Pancreas (tissue), 10 donors: ENCODE measurements at regions not wholly inside any gene's neighbourhood (a gene's known extent, or its start where the extent isn't known, plus 50 kb on each side); places are given as distances from the start of the nearest gene placed in this dataset.

Experiments used
- ATAC-seq, 4 donors: fragments of 200-7000 bp; cut with Tn5 transposase; one replicate each; pipeline versions ENCODE4 v1.8.0 to v1.9.1; 2020; ENCODE audit warnings: mild to moderate bottlenecking in 4 of 4, moderate library complexity in 4 of 4
- DNase-seq, 6 donors: peaks; one replicate each; pipeline ENCODE4 v3.0.0-alpha.2; 2020
- FAIRE-seq: peaks from 2 replicates; lab custom pipeline; 2012; peaks lifted over from hg19 to GRCh38; lab: Jason Lieb, UNC
- H3K27ac ChIP-seq, 4 donors: fragments of 200-600 bp; sonication (generic); 1 replicate in 3 of 4; 2 replicates in 1 of 4; pipeline versions ENCODE4 v1.5.0 to v1.8.0; 2020
- H3K27me3 ChIP-seq, 4 donors: fragments of 200-600 bp; one replicate each; pipeline ENCODE4 v1.8.0; 2021
- H3K36me3 ChIP-seq, 3 donors: fragments of 200-600 bp; sonication (generic) in 1 of 3; one replicate each; pipeline versions ENCODE4 v1.5.0 to v1.8.0; 2020 to 2021
- H3K4me1 ChIP-seq, 3 donors: fragments of 200-600 bp; one replicate each; pipeline ENCODE4 v1.8.0; 2021
- H3K4me3 ChIP-seq, 4 donors: fragments of 200-600 bp; sonication (generic) in 2 of 4; one replicate each; pipeline versions ENCODE4 v1.5.0 to v1.8.0; 2020 to 2021
- H3K9me3 ChIP-seq, 4 donors: fragments of 200-600 bp; one replicate each; pipeline ENCODE4 v1.8.0; 2021
- WGBS, 2 donors: extraction: QIAGEN DNeasy Blood & Tissue Kit; methylation state at CpG; one replicate each; pipeline ENCODE4 v1.1.7; 2013; 5-methylcytosine and 5-hydroxymethylcytosine counted together
- intact Hi-C, 3 donors: fragments of 100-400 bp; cut with DNase I; formaldehyde crosslinking; loops; one replicate each; pipeline versions ENCODE4 v1.11.1 to v1.14.2; 2022
- TF ChIP-seq, protein P1 (sequence below), 4 donors: fragments of 200-600 bp; sonication (generic) in 3 of 4; IDR thresholded peaks; one replicate each; pipeline versions ENCODE4 v1.5.0 to v1.8.0; 2021; ENCODE audit warnings: antibody characterized with exemption in 4 of 4
- donor health status: healthy with polysubstance abuse.
- donor health status: DM: no; HTN: no; CAD: no; lungs with moderate emphysema.
- donor health status: DM: no; HTN: no; CAD: no.
- donor health status: control.
- donor health status: control.
- donor health status: Bipolar disorder and iron deficiency.
- donor health status: DM: yes; HTN: yes; CAD: no.
- donor health status: DM: no; HTN: no; CAD: no.
- donor health status: DM: no; HTN: no; CAD: no.
- donor health status: DM: yes; HTN: yes; CAD: no.

DNA sequence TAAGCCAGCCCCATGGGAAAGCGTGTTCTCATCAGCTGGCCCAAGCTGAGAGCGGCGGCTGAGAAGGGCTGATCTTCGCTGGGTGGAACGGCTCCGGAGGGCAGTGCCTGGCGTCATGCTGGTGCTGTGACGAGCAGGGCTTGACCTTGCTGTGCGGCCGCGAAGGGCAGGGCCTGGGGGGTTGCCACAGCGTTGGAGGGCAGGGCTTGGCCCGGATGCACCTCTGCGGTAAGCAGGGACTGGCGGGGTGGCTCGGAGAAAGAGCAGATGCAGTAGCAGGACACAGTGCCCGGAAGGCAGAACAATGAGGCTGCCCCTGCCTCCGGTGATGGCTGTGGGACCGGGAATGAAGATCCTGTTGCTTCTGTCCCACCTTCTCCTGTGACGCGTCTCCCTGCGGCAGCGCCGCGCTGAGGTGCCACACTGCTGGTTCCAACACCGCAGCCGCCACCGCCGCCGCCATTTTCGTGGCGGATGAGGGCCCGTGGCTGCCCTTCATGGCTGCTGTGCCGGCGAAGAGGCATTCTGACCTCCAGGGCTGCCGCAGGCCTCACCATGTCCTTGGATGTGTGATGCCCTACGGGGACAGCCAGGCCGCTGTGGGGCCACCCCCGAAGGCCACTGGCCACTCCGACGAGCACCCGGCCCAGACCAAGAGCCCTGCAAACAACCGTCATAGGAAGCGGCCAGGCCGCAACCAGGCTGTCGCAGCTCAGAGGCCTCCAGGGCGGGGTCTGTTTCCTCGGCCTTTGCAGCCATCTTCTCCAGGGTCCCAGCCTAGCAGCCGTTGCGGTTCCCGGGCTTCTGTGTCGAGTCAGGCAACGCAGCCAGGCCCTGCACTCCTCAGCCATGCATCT is 890.5 kb upstream of the CTNND2 start:
- FAIRE-seq: no peak
- WGBS, 2 donors: 87 to 93% methylated on average over 53 of the region's 53 CpGs
- Histone ChIP-seq H3K27me3 (no peaks in the 10 kb centered on the region), H3K4me1 (no peaks in the 10 kb centered on the region), H3K9me3 (no peaks in the 10 kb centered on the region), H3K36me3 (no peaks in the 10 kb centered on the region), H3K4me3 (no peak overlapping the region), H3K27ac (no peak overlapping the region)
- peak in 3 of 6 donors; percentile 18 to 72 (median 54) for DNase-seq
- intact Hi-C loops: no loop called here
- TF ChIP-seq, protein P1, sequence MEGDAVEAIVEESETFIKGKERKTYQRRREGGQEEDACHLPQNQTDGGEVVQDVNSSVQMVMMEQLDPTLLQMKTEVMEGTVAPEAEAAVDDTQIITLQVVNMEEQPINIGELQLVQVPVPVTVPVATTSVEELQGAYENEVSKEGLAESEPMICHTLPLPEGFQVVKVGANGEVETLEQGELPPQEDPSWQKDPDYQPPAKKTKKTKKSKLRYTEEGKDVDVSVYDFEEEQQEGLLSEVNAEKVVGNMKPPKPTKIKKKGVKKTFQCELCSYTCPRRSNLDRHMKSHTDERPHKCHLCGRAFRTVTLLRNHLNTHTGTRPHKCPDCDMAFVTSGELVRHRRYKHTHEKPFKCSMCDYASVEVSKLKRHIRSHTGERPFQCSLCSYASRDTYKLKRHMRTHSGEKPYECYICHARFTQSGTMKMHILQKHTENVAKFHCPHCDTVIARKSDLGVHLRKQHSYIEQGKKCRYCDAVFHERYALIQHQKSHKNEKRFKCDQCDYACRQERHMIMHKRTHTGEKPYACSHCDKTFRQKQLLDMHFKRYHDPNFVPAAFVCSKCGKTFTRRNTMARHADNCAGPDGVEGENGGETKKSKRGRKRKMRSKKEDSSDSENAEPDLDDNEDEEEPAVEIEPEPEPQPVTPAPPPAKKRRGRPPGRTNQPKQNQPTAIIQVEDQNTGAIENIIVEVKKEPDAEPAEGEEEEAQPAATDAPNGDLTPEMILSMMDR (IDR thresholded peaks at IDR 0.05): no peak
- no peak for ATAC-seq

- DNase-seq (no peak), FAIRE-seq (no peak), ATAC-seq (no peak)
- WGBS, 2 donors: 95 to 96% methylated on average over 1 of the region's 1 CpG
- Histone ChIP-seq H3K4me1 (no peaks in the 10 kb centered on the region), H3K27me3 (no peaks in the 10 kb centered on the region), H3K27ac (no peak overlapping the region), H3K4me3 (no peak overlapping the region), H3K9me3 (no peaks in the 10 kb centered on the region), H3K36me3 (no peaks in the 10 kb centered on the region)
- intact Hi-C loops: no loop called here
- TF ChIP-seq, protein P1 (IDR thresholded peaks at IDR 0.05): no peak
Observed at GRCh38 chr5:12793373-12793772, 889.1 kb upstream of the CTNND2 start.

DNA sequence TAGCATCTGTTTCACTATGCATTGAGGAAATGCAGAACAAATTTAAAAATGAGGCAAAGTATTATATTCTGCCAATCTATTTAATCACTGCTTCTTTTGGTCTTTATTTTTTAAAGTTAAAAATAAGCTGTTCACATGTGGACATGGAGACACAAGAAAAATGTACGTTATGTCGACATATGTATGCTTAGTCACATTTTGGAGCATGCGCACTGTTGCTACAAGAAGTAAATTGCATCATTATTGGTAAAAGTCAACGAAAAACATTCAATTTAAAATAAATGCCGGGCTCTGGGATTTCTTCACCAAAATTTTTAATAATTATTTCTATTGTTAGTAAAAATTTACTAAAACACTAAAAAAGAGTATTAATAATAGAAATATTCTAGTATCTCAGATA is 876.3 kb upstream of the CTNND2 start:
- Histone ChIP-seq H3K9me3 (no peaks in the 10 kb centered on the region), H3K27me3 (no peaks in the 10 kb centered on the region), H3K36me3 (no peaks in the 10 kb centered on the region), H3K27ac (no peak overlapping the region), H3K4me1 (no peaks in the 10 kb centered on the region), H3K4me3 (no peak overlapping the region)
- intact Hi-C loops: no loop called here
- TF ChIP-seq, protein P1 (IDR thresholded peaks at IDR 0.05): no peak
- no peak for FAIRE-seq
- WGBS, 2 donors: 58 to 75% methylated on average over 5 of the region's 5 CpGs
- no peak for ATAC-seq
- no peak for DNase-seq

DNA sequence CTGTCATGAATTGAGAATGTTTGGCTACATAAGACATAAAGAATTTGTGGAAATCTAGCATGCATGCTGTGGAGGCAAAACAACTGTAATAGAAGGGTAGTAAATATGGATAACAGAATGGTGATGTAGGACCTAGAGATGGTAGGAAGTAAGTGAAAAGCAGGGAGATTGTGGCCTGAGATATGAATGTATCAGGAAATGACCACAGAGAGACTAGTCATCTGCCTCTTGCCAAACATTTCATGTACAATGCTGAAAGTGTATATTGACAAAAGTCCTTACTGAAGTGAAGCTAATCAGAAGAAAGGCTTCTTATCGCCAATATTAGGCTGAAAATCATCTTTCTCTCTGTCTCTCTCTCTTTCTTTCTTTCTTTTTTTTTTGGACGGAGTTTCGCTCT is 873.1 kb upstream of the CTNND2 start:
- H3K4me1 ChIP-seq: no peaks in the 10 kb centered on the region
- TF ChIP-seq, protein P1 (IDR thresholded peaks at IDR 0.05): no peak
- ATAC-seq (no peak), DNase-seq (no peak), FAIRE-seq (no peak)
- no peak overlapping the region for H3K27ac ChIP-seq
- no peaks in the 10 kb centered on the region for H3K27me3 ChIP-seq
- intact Hi-C loops: no loop called here
- H3K36me3 ChIP-seq: no peaks in the 10 kb centered on the region
- WGBS, 2 donors: 74 to 91% methylated on average over 3 of the region's 3 CpGs
- H3K4me3 ChIP-seq: no peak overlapping the region
- no peaks in the 10 kb centered on the region for H3K9me3 ChIP-seq

DNA sequence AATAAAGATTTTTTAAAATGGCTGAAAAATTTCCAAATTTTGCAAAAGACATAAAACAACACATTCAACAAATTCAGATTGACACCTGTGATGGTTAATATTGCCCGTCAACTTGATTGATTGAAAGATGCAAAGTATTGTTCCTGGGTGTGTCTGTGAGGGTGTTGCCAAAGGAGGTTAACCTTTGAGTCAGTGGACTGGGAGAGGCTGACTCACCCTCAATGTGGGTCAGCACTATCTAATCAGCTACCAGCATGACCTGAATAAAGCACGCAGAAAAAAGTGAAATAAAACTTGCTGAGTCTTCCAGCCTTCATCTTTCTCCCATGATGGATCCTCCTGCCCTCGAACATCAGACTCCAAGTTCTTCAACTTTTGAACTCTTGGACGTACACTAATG is 868.0 kb upstream of the CTNND2 start:
- Histone ChIP-seq H3K27ac (no peak overlapping the region), H3K4me3 (no peak overlapping the region), H3K4me1 (no peaks in the 10 kb centered on the region), H3K36me3 (no peaks in the 10 kb centered on the region), H3K9me3 (no peaks in the 10 kb centered on the region), H3K27me3 (no peaks in the 10 kb centered on the region)
- WGBS, 2 donors: 46 to 69% methylated on average over 4 of the region's 4 CpGs
- intact Hi-C loops: no loop called here
- no peak for DNase-seq
- no peak for ATAC-seq
- no peak for FAIRE-seq
- TF ChIP-seq, protein P1 (IDR thresholded peaks at IDR 0.05): no peak
